Mesenchymal stem cell (in vitro differentiated cells and primary cell): ENCODE measurements at regions not wholly inside any gene's neighbourhood (a gene's known extent, or its start where the extent isn't known, plus 50 kb on each side); places are given as distances from the start of the nearest gene placed in this dataset.
A peak's percentile ranks its signal among the peaks of the same experiment; 100 is the strongest.

ENCODE experiments used
- DNase-seq: peaks from one replicate; pipeline ENCODE4 v3.0.0-alpha.2; 2013
- H2AFZ ChIP-seq: one replicate; pipeline ENCODE4 v1.6.1; 2013; ENCODE audit warnings: low read depth, mild to moderate bottlenecking, control low read depth, inconsistent platforms, low read length, moderate library complexity
- H2AK5ac ChIP-seq: 2 replicates; pipeline ENCODE4 v1.6.1; 2013; ENCODE audit warnings: low read length, moderate library complexity, mild to moderate bottlenecking, inconsistent platforms; ENCODE audit not compliant: severe bottlenecking
- H2BK120ac ChIP-seq: one replicate; pipeline ENCODE4 v1.6.1; 2013; ENCODE audit warnings: low read depth, mild to moderate bottlenecking, inconsistent platforms, low read length, moderate library complexity
- H2BK12ac ChIP-seq, 2 experiments: one replicate each; pipeline ENCODE4 v1.6.1; 2013; ENCODE audit warnings: inconsistent platforms in 2 of 2, low read length in 2 of 2, mild to moderate bottlenecking in 2 of 2, moderate library complexity in 2 of 2, control low read depth in 1 of 2
- H2BK15ac ChIP-seq: one replicate; pipeline ENCODE4 v1.6.1; 2013; ENCODE audit warnings: mild to moderate bottlenecking, low read depth, inconsistent platforms; ENCODE audit not compliant: poor library complexity, severe bottlenecking
- H2BK5ac ChIP-seq: 2 replicates; pipeline ENCODE4 v1.6.1; 2013; ENCODE audit warnings: low read depth, mild to moderate bottlenecking, low read length, control low read depth, inconsistent platforms; ENCODE audit not compliant: poor library complexity, severe bottlenecking
- H3K14ac ChIP-seq, 2 experiments: one replicate each; pipeline ENCODE4 v1.6.1; 2013; ENCODE audit warnings: inconsistent platforms in 2 of 2, low read length in 2 of 2, control low read depth in 1 of 2, mild to moderate bottlenecking in 1 of 2, moderate library complexity in 1 of 2
- H3K18ac ChIP-seq, 2 experiments: one replicate each; pipeline ENCODE4 v1.6.1; 2013; ENCODE audit warnings: inconsistent platforms in 2 of 2, low read length in 2 of 2, control low read depth in 1 of 2, low read depth in 1 of 2, mild to moderate bottlenecking in 1 of 2
- H3K23ac ChIP-seq, 2 experiments: one replicate each; pipeline ENCODE4 v1.6.1; 2013; ENCODE audit warnings: inconsistent platforms in 2 of 2, low read length in 2 of 2, mild to moderate bottlenecking in 2 of 2, moderate library complexity in 2 of 2, control low read depth in 1 of 2
- H3K27ac ChIP-seq: 2 replicates; pipeline ENCODE4 v1.5.1; 2013; ENCODE audit warnings: mild to moderate bottlenecking, moderate library complexity, low read length, control low read depth, inconsistent platforms; ENCODE audit not compliant: poor library complexity, severe bottlenecking
- H3K27me3 ChIP-seq, 2 experiments: 2 replicates each; pipeline versions ENCODE4 v1.6.1 to v1.7.0; 2013; ENCODE audit warnings: low read length in 2 of 2, mild to moderate bottlenecking in 2 of 2, moderate library complexity in 2 of 2, control low read depth in 1 of 2, inconsistent platforms in 1 of 2; ENCODE audit not compliant: control insufficient read depth in 1 of 2, insufficient read depth in 1 of 2
- H3K36me3 ChIP-seq, 2 experiments: 2 replicates each; pipeline versions ENCODE4 v1.6.1 to v1.7.0; 2013; ENCODE audit warnings: low read length in 2 of 2, control low read depth in 1 of 2, inconsistent platforms in 1 of 2, low read depth in 1 of 2, mild to moderate bottlenecking in 1 of 2; ENCODE audit not compliant: insufficient read depth in 2 of 2, control insufficient read depth in 1 of 2
- H3K4ac ChIP-seq, 2 experiments: one replicate each; pipeline ENCODE4 v1.6.1; 2013; ENCODE audit warnings: inconsistent platforms in 2 of 2, low read length in 2 of 2, mild to moderate bottlenecking in 2 of 2, moderate library complexity in 2 of 2, control low read depth in 1 of 2, low read depth in 1 of 2
- H3K4me1 ChIP-seq: 2 replicates; pipeline ENCODE4 v1.6.1; 2013; ENCODE audit warnings: low read depth, low read length, control low read depth; ENCODE audit not compliant: control insufficient read depth, insufficient read depth
- H3K4me2 ChIP-seq: 2 replicates; pipeline ENCODE4 v1.6.1; 2013; ENCODE audit warnings: low read length, mild to moderate bottlenecking, inconsistent platforms; ENCODE audit not compliant: poor library complexity, severe bottlenecking
- H3K4me3 ChIP-seq, 2 experiments: 2 replicates each; pipeline versions ENCODE4 v1.5.1 to v1.7.0; 2013; ENCODE audit warnings: low read length in 2 of 2, mild to moderate bottlenecking in 2 of 2, control low read depth in 1 of 2, low read depth in 1 of 2; ENCODE audit not compliant: insufficient read depth in 1 of 2
- H3K79me1 ChIP-seq: replicated peaks from 2 replicates; pipeline ENCODE4 v1.6.1; 2013; ENCODE audit warnings: mild to moderate bottlenecking, control low read depth, low read length, inconsistent platforms; ENCODE audit not compliant: poor library complexity, severe bottlenecking
- H3K9ac ChIP-seq: 2 replicates; pipeline ENCODE4 v1.7.0; 2013; ENCODE audit warnings: mild to moderate bottlenecking, low read length, moderate library complexity
- H3K9me3 ChIP-seq: 2 replicates; pipeline ENCODE4 v1.7.0; 2013; ENCODE audit warnings: mild to moderate bottlenecking, low read length; ENCODE audit not compliant: control insufficient read depth
- H4K8ac ChIP-seq: one replicate; pipeline ENCODE4 v1.6.1; 2013; ENCODE audit warnings: inconsistent platforms, mild to moderate bottlenecking, low read length, moderate library complexity
- H4K91ac ChIP-seq: one replicate; pipeline ENCODE4 v1.6.1; 2013; ENCODE audit warnings: mild to moderate bottlenecking, low read length, inconsistent platforms
- WGBS: methylation state at CpG from one replicate; pipeline ENCODE4 v1.1.7; 2013; ENCODE audit warnings: mixed read lengths; 5-methylcytosine and 5-hydroxymethylcytosine counted together

- H4K91ac ChIP-seq: no peak overlapping the region
- no peak overlapping the region for H2BK5ac ChIP-seq
- no peaks in the 10 kb centered on the region for H3K79me1 ChIP-seq
- H3K14ac ChIP-seq: no peak overlapping the region
- H2BK15ac ChIP-seq: no peak overlapping the region
- no peak overlapping the region for H3K4me2 ChIP-seq
- no peaks in the 10 kb centered on the region for H3K27me3 ChIP-seq
- H2AK5ac ChIP-seq: no peak overlapping the region
- no peak overlapping the region for H3K4ac ChIP-seq
- H4K8ac ChIP-seq: no peak overlapping the region
- 100% methylated on average over 2 of the region's 2 CpGs for WGBS
- no peak overlapping the region for H3K27ac ChIP-seq
- H3K4me1 ChIP-seq: no peaks in the 10 kb centered on the region
- H3K9me3 ChIP-seq: no peaks in the 10 kb centered on the region
- no peak overlapping the region for H3K9ac ChIP-seq
- no peak overlapping the region for H2BK120ac ChIP-seq
- H3K18ac ChIP-seq: no peak overlapping the region
- DNase-seq: no peak
- H3K23ac ChIP-seq: no peak overlapping the region
- H3K36me3 ChIP-seq: no peaks in the 10 kb centered on the region
- H2BK12ac ChIP-seq: no peak overlapping the region
- H3K4me3 ChIP-seq: no peak overlapping the region
- H2AFZ ChIP-seq: no peak overlapping the region
Measured at GRCh38 chr7:136688601-136689000, 179.9 kb upstream of the CHRM2 start.

- WGBS: 71% methylated on average over 2 of the region's 2 CpGs
- Histone ChIP-seq H3K27me3 (no peaks in the 10 kb centered on the region), H3K14ac (no peak overlapping the region), H3K36me3 (no peaks in the 10 kb centered on the region), H2BK5ac (no peak overlapping the region), H3K23ac (no peak overlapping the region), H4K8ac (no peak overlapping the region), H2BK120ac (no peak overlapping the region), H3K4me2 (no peak overlapping the region), H3K4ac (no peak overlapping the region), H3K4me3 (no peak overlapping the region), H3K79me1 (no peaks in the 10 kb centered on the region), H2BK15ac (no peak overlapping the region), H4K91ac (no peak overlapping the region), H3K18ac (peak overlapping the region in 1 of 2 experiments; percentile 4), H3K27ac (peak overlapping the region; percentile 39), H2AFZ (no peak overlapping the region), H2BK12ac (no peak overlapping the region), H3K9ac (no peak overlapping the region), H3K9me3 (no peaks in the 10 kb centered on the region), H3K4me1 (no peaks in the 10 kb centered on the region), H2AK5ac (no peak overlapping the region)
- DNase-seq: peak; percentile 43
Measured at GRCh38 chr7:136687693-136688322, 180.6 kb upstream of the CHRM2 start.

GRCh38 chr7:136685501-136686173 is 182.8 kb upstream of the CHRM2 start:
- no peak overlapping the region for H2BK15ac ChIP-seq
- no peak overlapping the region for H3K4me3 ChIP-seq
- no peak overlapping the region for H3K4ac ChIP-seq
- no peak overlapping the region for H3K18ac ChIP-seq
- H3K23ac ChIP-seq: no peak overlapping the region
- H3K36me3 ChIP-seq: no peaks in the 10 kb centered on the region
- H3K79me1 ChIP-seq: no peaks in the 10 kb centered on the region
- no peak overlapping the region for H4K8ac ChIP-seq
- no peak overlapping the region for H3K9ac ChIP-seq
- H2BK12ac ChIP-seq: peak overlapping the region in 1 of 2 experiments; percentile 10
- H2AFZ ChIP-seq: no peak overlapping the region
- 66% methylated on average over 7 of the region's 7 CpGs for WGBS
- no peak overlapping the region for H2AK5ac ChIP-seq
- H4K91ac ChIP-seq: no peak overlapping the region
- no peaks in the 10 kb centered on the region for H3K27me3 ChIP-seq
- H3K4me1 ChIP-seq: no peaks in the 10 kb centered on the region
- DNase-seq: no peak
- no peak overlapping the region for H3K14ac ChIP-seq
- H2BK5ac ChIP-seq: no peak overlapping the region
- H3K27ac ChIP-seq: no peak overlapping the region
- no peaks in the 10 kb centered on the region for H3K9me3 ChIP-seq
- no peak overlapping the region for H2BK120ac ChIP-seq
- no peak overlapping the region for H3K4me2 ChIP-seq

- Histone ChIP-seq H2BK12ac (peak overlapping the region; percentile 67 to 85), H3K9ac (no peak overlapping the region), H4K91ac (peak overlapping the region; percentile 44), H3K79me1 (no peaks in the 10 kb centered on the region), H2AK5ac (no peak overlapping the region), H2BK120ac (no peak overlapping the region), H3K4ac (peak overlapping the region in 1 of 2 experiments; percentile 64), H3K4me2 (no peak overlapping the region), H2BK5ac (no peak overlapping the region), H3K9me3 (peaks cover 11% of the 10 kb centered on the region), H3K36me3 (no peaks in the 10 kb centered on the region), H3K27ac (peak overlapping the region; percentile 26), H2BK15ac (no peak overlapping the region), H2AFZ (peak overlapping the region; percentile 84), H3K27me3 (no peaks in the 10 kb centered on the region), H3K4me3 (no peak overlapping the region), H3K18ac (peak overlapping the region; percentile 23 to 87), H3K23ac (no peak overlapping the region), H3K4me1 (peaks cover 4% of the 10 kb centered on the region), H4K8ac (peak overlapping the region; percentile 87), H3K14ac (no peak overlapping the region)
- peak; percentile 69 for DNase-seq
- WGBS: 68% methylated on average over 9 of the region's 9 CpGs
Measured at GRCh38 chr7:136677471-136678365, 190.7 kb upstream of the CHRM2 start.
